Loucy (cell line): ENCODE measurements at regions not wholly inside any gene's neighbourhood (a gene's known extent, or its start where the extent isn't known, plus 50 kb on each side); places are given as distances from the start of the nearest gene placed in this dataset.

Experiments used
- H2AFZ ChIP-seq: fragments of 200-600 bp; sonication (generic); 2 replicates; pipeline ENCODE4 v1.6.0; 2016; ENCODE audit warnings: antibody characterized with exemption, mild to moderate bottlenecking, low read length, moderate library complexity
- H3F3A ChIP-seq: fragments of 200-600 bp; 2 replicates; pipeline ENCODE4 v1.6.0; 2016; ENCODE audit warnings: antibody characterized with exemption, low read depth, mild to moderate bottlenecking
- H3K27me3 ChIP-seq: fragments of 200-600 bp; sonication (generic); 2 replicates; pipeline ENCODE4 v1.6.1; 2014; ENCODE audit warnings: low read length, mild to moderate bottlenecking; ENCODE audit not compliant: insufficient read depth, poor library complexity, severe bottlenecking
- H3K36me3 ChIP-seq: fragments of 200-600 bp; sonication (generic); 2 replicates; pipeline ENCODE4 v1.6.1; 2016; ENCODE audit warnings: low read length; ENCODE audit not compliant: insufficient read depth
- H3K4me1 ChIP-seq: fragments of 200-600 bp; sonication (generic); 2 replicates; pipeline ENCODE4 v1.5.1; 2014; ENCODE audit warnings: low read length, mild to moderate bottlenecking; ENCODE audit not compliant: insufficient read depth, poor library complexity, severe bottlenecking
- H3K4me2 ChIP-seq: fragments of 200-600 bp; sonication (generic); 2 replicates; pipeline ENCODE4 v1.6.0; 2014; ENCODE audit warnings: antibody characterized with exemption, low read length, low read depth, mild to moderate bottlenecking; ENCODE audit not compliant: poor library complexity, severe bottlenecking
- H3K4me3 ChIP-seq: fragments of 200-600 bp; sonication (generic); 2 replicates; pipeline ENCODE4 v1.5.1; 2014; ENCODE audit warnings: low read length, mild to moderate bottlenecking, mixed read lengths; ENCODE audit not compliant: poor library complexity, severe bottlenecking
- H3K79me2 ChIP-seq: fragments of 200-600 bp; sonication (generic); 2 replicates; pipeline ENCODE4 v1.6.1; 2014; ENCODE audit warnings: low read length; ENCODE audit not compliant: insufficient read depth
- H3K9ac ChIP-seq: fragments of 200-600 bp; sonication (generic); 2 replicates; pipeline ENCODE4 v1.6.0; 2014; ENCODE audit warnings: mild to moderate bottlenecking, low read depth, low read length, moderate library complexity; ENCODE audit not compliant: poor library complexity, severe bottlenecking
- H3K9me2 ChIP-seq: fragments of 200-600 bp; sonication (generic); replicated peaks from 2 replicates; pipeline ENCODE4 v1.6.1; 2016; ENCODE audit warnings: low read depth, low read length, mixed read lengths
- H3K9me3 ChIP-seq: fragments of 200-600 bp; sonication (generic); 2 replicates; pipeline ENCODE4 v1.6.1; 2014; ENCODE audit warnings: mild to moderate bottlenecking, antibody characterized with exemption, low read length, low read depth; ENCODE audit not compliant: insufficient read depth
- H4K20me1 ChIP-seq: fragments of 200-600 bp; sonication (generic); 2 replicates; pipeline ENCODE4 v1.6.0; 2014; ENCODE audit warnings: antibody characterized with exemption, low read length, mild to moderate bottlenecking; ENCODE audit not compliant: insufficient read depth, poor library complexity, severe bottlenecking
- CTCF ChIP-seq: fragments of 200-600 bp; sonication (generic); conservative IDR thresholded peaks from 2 replicates; pipeline ENCODE4 v1.5.1; 2014; ENCODE audit warnings: mild to moderate bottlenecking, antibody characterized with exemption, low read length
- EZH2phosphoT487 ChIP-seq: fragments of 200-600 bp; IDR thresholded peaks from 2 replicates; pipeline ENCODE4 v1.6.1; 2018; ENCODE audit warnings: antibody characterized with exemption, mild to moderate bottlenecking, moderate library complexity, borderline replicate concordance

- Histone ChIP-seq H3K79me2 (no peaks in the 10 kb centered on the region), H3K27me3 (no peaks in the 10 kb centered on the region), H3K4me3 (no peak overlapping the region), H3K36me3 (no peaks in the 10 kb centered on the region), H4K20me1 (no peaks in the 10 kb centered on the region), H3K4me2 (no peak overlapping the region), H3F3A (no peaks in the 10 kb centered on the region), H3K9me2 (no peaks in the 10 kb centered on the region), H3K9ac (no peak overlapping the region), H2AFZ (peak overlapping the region; percentile 48; the same call in 1 of the 2 replicates), H3K4me1 (no peaks in the 10 kb centered on the region), H3K9me3 (no peaks in the 10 kb centered on the region)
- no peak for TF ChIP-seq EZH2phosphoT487
- no peak for TF ChIP-seq CTCF
Observed at GRCh38 chr3:15892311-15893227, 94.8 kb upstream of the ANKRD28 start.

- Histone ChIP-seq H4K20me1 (no peaks in the 10 kb centered on the region), H2AFZ (no peak overlapping the region), H3F3A (no peaks in the 10 kb centered on the region), H3K9me2 (no peaks in the 10 kb centered on the region), H3K4me2 (no peak overlapping the region), H3K9ac (no peak overlapping the region), H3K4me1 (no peaks in the 10 kb centered on the region), H3K36me3 (no peaks in the 10 kb centered on the region), H3K79me2 (no peaks in the 10 kb centered on the region), H3K9me3 (no peaks in the 10 kb centered on the region), H3K27me3 (no peaks in the 10 kb centered on the region), H3K4me3 (no peak overlapping the region)
- TF ChIP-seq EZH2phosphoT487 (no peak), CTCF (no peak)
Observed at GRCh38 chr3:15894382-15894781, 96.6 kb upstream of the ANKRD28 start.

- no peaks in the 10 kb centered on the region for H4K20me1 ChIP-seq
Observed at GRCh38 chr3:15896500-15896899, 98.7 kb upstream of the ANKRD28 start.

More at GRCh38 chr3:15896500-15896899, 98.7 kb upstream of the ANKRD28 start:
- Histone ChIP-seq H3K9me2 (no peaks in the 10 kb centered on the region), H3K4me1 (no peaks in the 10 kb centered on the region), H3K4me2 (no peak overlapping the region), H3K79me2 (no peaks in the 10 kb centered on the region), H3K9ac (no peak overlapping the region), H3K9me3 (no peaks in the 10 kb centered on the region), H3K4me3 (no peak overlapping the region), H3K27me3 (no peaks in the 10 kb centered on the region), H2AFZ (no peak overlapping the region), H3K36me3 (no peaks in the 10 kb centered on the region), H3F3A (no peaks in the 10 kb centered on the region)
- no peak for TF ChIP-seq CTCF
- TF ChIP-seq EZH2phosphoT487, result no peak
